WTC11 (cell line): ENCODE measurements at regions not wholly inside any gene's neighbourhood (a gene's known extent, or its start where the extent isn't known, plus 50 kb on each side); places are given as distances from the start of the nearest gene placed in this dataset.

ENCODE experiments used
- ATAC-seq: fragments of 200-7000 bp; cut with Tn5 transposase; 2 replicates; pipeline ENCODE4 v1.10.0; 2021; ENCODE audit warnings: mild to moderate bottlenecking, moderate library complexity
- CTCF ChIA-PET: fragments of 300-600 bp; sonication (Branson Sonifier 250); formaldehyde crosslinking; loops from one replicate; lab custom pipeline; 2021; ENCODE audit warnings: antibody characterized with exemption; lab: Charles Lee
- POLR2A ChIA-PET: fragments of 350-600 bp; sonication (Branson Sonifier 250); formaldehyde crosslinking; loops from one replicate; lab custom pipeline; 2021; ENCODE audit warnings: antibody characterized with exemption; lab: Charles Lee
- DNase-seq: peaks from one replicate; pipeline ENCODE4 v3.0.0; 2021; ENCODE audit warnings: low spot score
- H3K27ac Mint-ChIP-seq: 2 replicates; pipeline ENCODE4 v1.8.0; 2021; ENCODE audit warnings: mixed read lengths
- H3K27me3 Mint-ChIP-seq: 2 replicates; pipeline ENCODE4 v1.8.0; 2021; ENCODE audit warnings: low read depth, mild to moderate bottlenecking, moderate library complexity, mixed read lengths
- H3K36me3 Mint-ChIP-seq: 2 replicates; pipeline ENCODE4 v1.8.0; 2021; ENCODE audit warnings: mixed read lengths
- H3K4me1 Mint-ChIP-seq: 2 replicates; pipeline ENCODE4 v1.8.0; 2022; ENCODE audit warnings: mixed read lengths
- H3K4me3 Mint-ChIP-seq: 2 replicates; pipeline ENCODE4 v1.8.0; 2021; ENCODE audit warnings: mild to moderate bottlenecking, moderate library complexity, mixed read lengths
- H3K9me3 Mint-ChIP-seq: 2 replicates; pipeline ENCODE4 v1.8.0; 2021; ENCODE audit warnings: mixed read lengths
- CREB1 ChIP-seq: sonication (generic); formaldehyde crosslinking; IDR thresholded peaks from 2 replicates; pipeline ENCODE4 v1.8.0; 2023; ENCODE audit warnings: mild to moderate bottlenecking, missing genetic modification reagents
- EMX1 ChIP-seq: fragments of 250-450 bp; sonication (Bioruptor Pico); IDR thresholded peaks from 2 replicates; pipeline ENCODE4 v1.8.0; 2021; ENCODE audit warnings: mild to moderate bottlenecking
- ESRRA ChIP-seq: sonication (generic); formaldehyde crosslinking; IDR thresholded peaks from 2 replicates; pipeline ENCODE4 v1.8.1; 2022; ENCODE audit warnings: mild to moderate bottlenecking, missing genetic modification reagents, borderline replicate concordance
- GTF2I ChIP-seq: fragments of 250-450 bp; sonication (Bioruptor Pico); conservative IDR thresholded peaks from 2 replicates; pipeline ENCODE4 v1.4.0; 2021; ENCODE audit warnings: mild to moderate bottlenecking
- MYBL2 ChIP-seq: sonication (generic); formaldehyde crosslinking; IDR thresholded peaks from 2 replicates; pipeline ENCODE4 v1.8.1; 2023; ENCODE audit warnings: mild to moderate bottlenecking, moderate library complexity, missing genetic modification reagents
- NR3C1 ChIP-seq: sonication (generic); formaldehyde crosslinking; conservative IDR thresholded peaks from 2 replicates; pipeline ENCODE4 v1.8.1; 2023; ENCODE audit warnings: low read depth, mild to moderate bottlenecking, missing genetic modification reagents
- SOX15 ChIP-seq: fragments of 250-450 bp; sonication (Bioruptor Pico); IDR thresholded peaks from 2 replicates; pipeline ENCODE4 v1.9.0; 2021; ENCODE audit warnings: mild to moderate bottlenecking
- SP1 ChIP-seq: sonication (generic); formaldehyde crosslinking; conservative IDR thresholded peaks from 2 replicates; pipeline ENCODE4 v1.8.1; 2022; ENCODE audit warnings: missing genetic modification reagents
- ZBTB21 ChIP-seq: sonication (generic); formaldehyde crosslinking; IDR thresholded peaks from 2 replicates; pipeline ENCODE4 v1.8.1; 2023; ENCODE audit warnings: mild to moderate bottlenecking, missing genetic modification reagents, borderline replicate concordance
- ZNF263 ChIP-seq: sonication (generic); formaldehyde crosslinking; IDR thresholded peaks from 2 replicates; pipeline ENCODE4 v1.8.1; 2022; ENCODE audit warnings: low read depth, mild to moderate bottlenecking, moderate library complexity, missing genetic modification reagents
- TF ChIP-seq, protein P1 (sequence below): sonication (generic); formaldehyde crosslinking; IDR thresholded peaks from 2 replicates; pipeline ENCODE4 v1.8.1; 2022; ENCODE audit warnings: mild to moderate bottlenecking, moderate library complexity, missing genetic modification reagents
- TF ChIP-seq, protein P2 (sequence below): sonication (generic); formaldehyde crosslinking; IDR thresholded peaks from 2 replicates; pipeline ENCODE4 v1.8.0; 2023; ENCODE audit warnings: mild to moderate bottlenecking, missing genetic modification reagents
- TF ChIP-seq, protein P3 (sequence below): sonication (generic); formaldehyde crosslinking; IDR thresholded peaks from 2 replicates; pipeline ENCODE4 v1.8.0; 2023; ENCODE audit warnings: missing genetic modification reagents
- TF ChIP-seq, protein P4 (sequence below): sonication (generic); formaldehyde crosslinking; IDR thresholded peaks from 2 replicates; pipeline ENCODE4 v1.8.1; 2022; ENCODE audit warnings: low read depth, mild to moderate bottlenecking, moderate library complexity, missing genetic modification reagents, borderline replicate concordance
- TF ChIP-seq, protein P5 (sequence below): sonication (generic); formaldehyde crosslinking; IDR thresholded peaks from 2 replicates; pipeline ENCODE4 v1.8.0; 2022; ENCODE audit warnings: missing genetic modification reagents
- TF ChIP-seq, protein P6 (sequence below): fragments of 250-450 bp; sonication (Bioruptor Pico); IDR thresholded peaks from 2 replicates; pipeline ENCODE4 v1.9.0; 2021; ENCODE audit warnings: mild to moderate bottlenecking
- TF ChIP-seq, protein P7 (sequence below): fragments of 250-450 bp; sonication (Bioruptor Pico); IDR thresholded peaks from 2 replicates; pipeline ENCODE4 v1.9.0; 2021; ENCODE audit warnings: moderate library complexity, mild to moderate bottlenecking, inconsistent platforms, borderline replicate concordance

DNA sequence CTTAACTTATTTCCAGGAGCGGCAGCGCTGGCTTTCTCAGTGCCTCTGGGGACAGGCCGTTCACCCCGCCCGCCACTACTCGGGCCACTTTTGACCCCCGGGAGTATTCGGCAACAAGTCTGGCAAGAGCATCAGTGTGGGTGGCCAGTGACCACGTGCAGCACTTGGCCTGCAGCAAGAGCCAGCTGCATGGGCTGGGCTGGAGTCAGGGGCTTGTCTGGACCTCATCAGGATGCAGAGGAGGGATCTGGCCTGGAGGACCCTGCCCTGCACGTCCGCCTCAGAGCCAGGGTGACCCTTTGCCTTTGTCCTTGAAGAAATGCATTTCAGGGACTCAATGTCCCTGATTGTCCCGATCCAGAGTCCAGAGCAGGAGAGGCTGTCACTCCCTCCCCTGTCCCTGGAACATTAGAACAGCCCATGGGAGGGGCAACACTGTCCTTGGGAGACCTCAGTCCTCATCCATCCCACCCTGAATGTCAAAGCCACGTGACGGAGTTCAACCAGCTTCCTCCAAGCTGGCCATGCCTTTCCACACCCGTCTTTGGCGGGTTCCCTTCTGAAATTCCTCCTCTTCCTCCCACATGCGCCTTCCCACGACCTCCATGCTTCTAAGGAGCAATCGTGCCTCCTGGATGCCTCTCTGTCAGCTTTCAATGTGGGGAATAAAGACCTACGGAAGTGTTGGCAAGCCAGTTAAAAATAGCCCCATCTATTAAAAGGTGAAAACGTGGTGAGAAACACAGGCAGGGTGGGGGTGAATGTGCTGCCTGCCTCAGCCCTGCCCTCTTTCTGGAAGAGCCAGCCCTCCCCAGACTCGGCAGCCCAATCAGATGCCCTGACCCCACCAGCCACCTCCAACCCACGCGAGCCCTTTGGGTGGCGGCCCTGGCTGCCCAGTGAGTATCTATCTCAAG, 99.0 kb downstream of the OLFM1 start (continued):
- TF ChIP-seq, protein P1, sequence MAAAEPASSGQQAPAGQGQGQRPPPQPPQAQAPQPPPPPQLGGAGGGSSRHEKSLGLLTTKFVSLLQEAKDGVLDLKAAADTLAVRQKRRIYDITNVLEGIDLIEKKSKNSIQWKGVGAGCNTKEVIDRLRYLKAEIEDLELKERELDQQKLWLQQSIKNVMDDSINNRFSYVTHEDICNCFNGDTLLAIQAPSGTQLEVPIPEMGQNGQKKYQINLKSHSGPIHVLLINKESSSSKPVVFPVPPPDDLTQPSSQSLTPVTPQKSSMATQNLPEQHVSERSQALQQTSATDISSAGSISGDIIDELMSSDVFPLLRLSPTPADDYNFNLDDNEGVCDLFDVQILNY (CRISPR knock-in tag) = no peak
- TF ChIP-seq MYBL2 (CRISPR knock-in tag) = no peak
- TF ChIP-seq, protein P2, sequence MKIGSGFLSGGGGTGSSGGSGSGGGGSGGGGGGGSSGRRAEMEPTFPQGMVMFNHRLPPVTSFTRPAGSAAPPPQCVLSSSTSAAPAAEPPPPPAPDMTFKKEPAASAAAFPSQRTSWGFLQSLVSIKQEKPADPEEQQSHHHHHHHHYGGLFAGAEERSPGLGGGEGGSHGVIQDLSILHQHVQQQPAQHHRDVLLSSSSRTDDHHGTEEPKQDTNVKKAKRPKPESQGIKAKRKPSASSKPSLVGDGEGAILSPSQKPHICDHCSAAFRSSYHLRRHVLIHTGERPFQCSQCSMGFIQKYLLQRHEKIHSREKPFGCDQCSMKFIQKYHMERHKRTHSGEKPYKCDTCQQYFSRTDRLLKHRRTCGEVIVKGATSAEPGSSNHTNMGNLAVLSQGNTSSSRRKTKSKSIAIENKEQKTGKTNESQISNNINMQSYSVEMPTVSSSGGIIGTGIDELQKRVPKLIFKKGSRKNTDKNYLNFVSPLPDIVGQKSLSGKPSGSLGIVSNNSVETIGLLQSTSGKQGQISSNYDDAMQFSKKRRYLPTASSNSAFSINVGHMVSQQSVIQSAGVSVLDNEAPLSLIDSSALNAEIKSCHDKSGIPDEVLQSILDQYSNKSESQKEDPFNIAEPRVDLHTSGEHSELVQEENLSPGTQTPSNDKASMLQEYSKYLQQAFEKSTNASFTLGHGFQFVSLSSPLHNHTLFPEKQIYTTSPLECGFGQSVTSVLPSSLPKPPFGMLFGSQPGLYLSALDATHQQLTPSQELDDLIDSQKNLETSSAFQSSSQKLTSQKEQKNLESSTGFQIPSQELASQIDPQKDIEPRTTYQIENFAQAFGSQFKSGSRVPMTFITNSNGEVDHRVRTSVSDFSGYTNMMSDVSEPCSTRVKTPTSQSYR (CRISPR knock-in tag) = no peak
- no peak for TF ChIP-seq EMX1 (CRISPR knock-in tag)
- TF ChIP-seq, protein P3, sequence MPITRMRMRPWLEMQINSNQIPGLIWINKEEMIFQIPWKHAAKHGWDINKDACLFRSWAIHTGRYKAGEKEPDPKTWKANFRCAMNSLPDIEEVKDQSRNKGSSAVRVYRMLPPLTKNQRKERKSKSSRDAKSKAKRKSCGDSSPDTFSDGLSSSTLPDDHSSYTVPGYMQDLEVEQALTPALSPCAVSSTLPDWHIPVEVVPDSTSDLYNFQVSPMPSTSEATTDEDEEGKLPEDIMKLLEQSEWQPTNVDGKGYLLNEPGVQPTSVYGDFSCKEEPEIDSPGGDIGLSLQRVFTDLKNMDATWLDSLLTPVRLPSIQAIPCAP = no peak

DNA sequence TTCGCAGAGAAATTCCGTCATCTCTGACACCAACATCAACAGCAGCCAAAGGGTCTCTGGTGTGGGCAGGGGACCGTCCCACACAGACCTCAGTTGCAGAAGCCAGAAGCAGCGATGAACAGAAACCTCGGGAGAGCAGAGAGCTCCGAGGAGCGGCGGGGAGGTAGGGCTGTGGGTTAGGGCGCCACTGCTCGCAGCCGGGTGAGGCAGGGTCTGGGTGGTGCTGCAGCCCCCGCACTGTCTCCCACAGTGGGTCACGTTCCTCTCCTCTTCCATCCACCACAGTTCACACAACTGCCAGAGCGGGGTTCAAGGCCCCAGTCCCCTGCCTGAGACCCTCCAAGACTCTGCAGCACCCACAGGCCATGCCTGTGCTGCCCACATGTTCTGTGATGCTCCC, 99.9 kb downstream of the OLFM1 start:
- peaks cover 4% of the 10 kb centered on the region; the same call in 1 of the 2 replicates for H3K4me1 Mint-ChIP-seq
- POLR2A ChIA-PET = no interaction called here
- DNase-seq = no peak
- CTCF ChIA-PET = interaction anchor here (1.1 kb wide), 1 partner anchor 31 kb away, joined by 3 read pairs; no protein-coding TSS in a partner anchor
- H3K9me3 Mint-ChIP-seq = no peaks in the 10 kb centered on the region
- no peak for TF ChIP-seq SOX15 (CRISPR knock-in tag)
- no peak for TF ChIP-seq NR3C1
- TF ChIP-seq, protein P4, sequence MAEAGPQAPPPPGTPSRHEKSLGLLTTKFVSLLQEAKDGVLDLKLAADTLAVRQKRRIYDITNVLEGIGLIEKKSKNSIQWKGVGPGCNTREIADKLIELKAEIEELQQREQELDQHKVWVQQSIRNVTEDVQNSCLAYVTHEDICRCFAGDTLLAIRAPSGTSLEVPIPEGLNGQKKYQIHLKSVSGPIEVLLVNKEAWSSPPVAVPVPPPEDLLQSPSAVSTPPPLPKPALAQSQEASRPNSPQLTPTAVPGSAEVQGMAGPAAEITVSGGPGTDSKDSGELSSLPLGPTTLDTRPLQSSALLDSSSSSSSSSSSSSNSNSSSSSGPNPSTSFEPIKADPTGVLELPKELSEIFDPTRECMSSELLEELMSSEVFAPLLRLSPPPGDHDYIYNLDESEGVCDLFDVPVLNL = no peak
- TF ChIP-seq, protein P5, sequence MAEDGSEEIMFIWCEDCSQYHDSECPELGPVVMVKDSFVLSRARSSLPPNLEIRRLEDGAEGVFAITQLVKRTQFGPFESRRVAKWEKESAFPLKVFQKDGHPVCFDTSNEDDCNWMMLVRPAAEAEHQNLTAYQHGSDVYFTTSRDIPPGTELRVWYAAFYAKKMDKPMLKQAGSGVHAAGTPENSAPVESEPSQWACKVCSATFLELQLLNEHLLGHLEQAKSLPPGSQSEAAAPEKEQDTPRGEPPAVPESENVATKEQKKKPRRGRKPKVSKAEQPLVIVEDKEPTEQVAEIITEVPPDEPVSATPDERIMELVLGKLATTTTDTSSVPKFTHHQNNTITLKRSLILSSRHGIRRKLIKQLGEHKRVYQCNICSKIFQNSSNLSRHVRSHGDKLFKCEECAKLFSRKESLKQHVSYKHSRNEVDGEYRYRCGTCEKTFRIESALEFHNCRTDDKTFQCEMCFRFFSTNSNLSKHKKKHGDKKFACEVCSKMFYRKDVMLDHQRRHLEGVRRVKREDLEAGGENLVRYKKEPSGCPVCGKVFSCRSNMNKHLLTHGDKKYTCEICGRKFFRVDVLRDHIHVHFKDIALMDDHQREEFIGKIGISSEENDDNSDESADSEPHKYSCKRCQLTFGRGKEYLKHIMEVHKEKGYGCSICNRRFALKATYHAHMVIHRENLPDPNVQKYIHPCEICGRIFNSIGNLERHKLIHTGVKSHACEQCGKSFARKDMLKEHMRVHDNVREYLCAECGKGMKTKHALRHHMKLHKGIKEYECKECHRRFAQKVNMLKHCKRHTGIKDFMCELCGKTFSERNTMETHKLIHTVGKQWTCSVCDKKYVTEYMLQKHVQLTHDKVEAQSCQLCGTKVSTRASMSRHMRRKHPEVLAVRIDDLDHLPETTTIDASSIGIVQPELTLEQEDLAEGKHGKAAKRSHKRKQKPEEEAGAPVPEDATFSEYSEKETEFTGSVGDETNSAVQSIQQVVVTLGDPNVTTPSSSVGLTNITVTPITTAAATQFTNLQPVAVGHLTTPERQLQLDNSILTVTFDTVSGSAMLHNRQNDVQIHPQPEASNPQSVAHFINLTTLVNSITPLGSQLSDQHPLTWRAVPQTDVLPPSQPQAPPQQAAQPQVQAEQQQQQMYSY = no peak
- no peak for TF ChIP-seq ZBTB21 (CRISPR knock-in tag)
- TF ChIP-seq ZNF263 (CRISPR knock-in tag) = no peak
- no peak for TF ChIP-seq SP1
- TF ChIP-seq, protein P6, sequence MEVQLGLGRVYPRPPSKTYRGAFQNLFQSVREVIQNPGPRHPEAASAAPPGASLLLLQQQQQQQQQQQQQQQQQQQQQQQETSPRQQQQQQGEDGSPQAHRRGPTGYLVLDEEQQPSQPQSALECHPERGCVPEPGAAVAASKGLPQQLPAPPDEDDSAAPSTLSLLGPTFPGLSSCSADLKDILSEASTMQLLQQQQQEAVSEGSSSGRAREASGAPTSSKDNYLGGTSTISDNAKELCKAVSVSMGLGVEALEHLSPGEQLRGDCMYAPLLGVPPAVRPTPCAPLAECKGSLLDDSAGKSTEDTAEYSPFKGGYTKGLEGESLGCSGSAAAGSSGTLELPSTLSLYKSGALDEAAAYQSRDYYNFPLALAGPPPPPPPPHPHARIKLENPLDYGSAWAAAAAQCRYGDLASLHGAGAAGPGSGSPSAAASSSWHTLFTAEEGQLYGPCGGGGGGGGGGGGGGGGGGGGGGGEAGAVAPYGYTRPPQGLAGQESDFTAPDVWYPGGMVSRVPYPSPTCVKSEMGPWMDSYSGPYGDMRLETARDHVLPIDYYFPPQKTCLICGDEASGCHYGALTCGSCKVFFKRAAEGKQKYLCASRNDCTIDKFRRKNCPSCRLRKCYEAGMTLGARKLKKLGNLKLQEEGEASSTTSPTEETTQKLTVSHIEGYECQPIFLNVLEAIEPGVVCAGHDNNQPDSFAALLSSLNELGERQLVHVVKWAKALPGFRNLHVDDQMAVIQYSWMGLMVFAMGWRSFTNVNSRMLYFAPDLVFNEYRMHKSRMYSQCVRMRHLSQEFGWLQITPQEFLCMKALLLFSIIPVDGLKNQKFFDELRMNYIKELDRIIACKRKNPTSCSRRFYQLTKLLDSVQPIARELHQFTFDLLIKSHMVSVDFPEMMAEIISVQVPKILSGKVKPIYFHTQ = no peak
- no peak for TF ChIP-seq ESRRA (CRISPR knock-in tag)
- no peak for TF ChIP-seq GTF2I (CRISPR knock-in tag)
- TF ChIP-seq, protein P7, sequence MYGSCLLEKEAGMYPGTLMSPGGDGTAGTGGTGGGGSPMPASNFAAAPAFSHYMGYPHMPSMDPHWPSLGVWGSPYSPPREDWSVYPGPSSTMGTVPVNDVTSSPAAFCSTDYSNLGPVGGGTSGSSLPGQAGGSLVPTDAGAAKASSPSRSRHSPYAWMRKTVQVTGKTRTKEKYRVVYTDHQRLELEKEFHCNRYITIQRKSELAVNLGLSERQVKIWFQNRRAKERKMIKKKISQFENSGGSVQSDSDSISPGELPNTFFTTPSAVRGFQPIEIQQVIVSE (CRISPR knock-in tag) = no peak
- TF ChIP-seq CREB1 = no peak
- no peak overlapping the region for H3K27ac Mint-ChIP-seq
- no peak overlapping the region for H3K4me3 Mint-ChIP-seq
- H3K36me3 Mint-ChIP-seq = no peaks in the 10 kb centered on the region
- no peak for ATAC-seq
- H3K27me3 Mint-ChIP-seq = peaks cover 3% of the 10 kb centered on the region; the same call in 1 of the 2 replicates
